ENCODE measurements at regions not wholly inside any gene's neighbourhood (a gene's known extent, or its start where the extent isn't known, plus 50 kb on each side); places are given as distances from the start of the nearest gene placed in this dataset.

DNA sequence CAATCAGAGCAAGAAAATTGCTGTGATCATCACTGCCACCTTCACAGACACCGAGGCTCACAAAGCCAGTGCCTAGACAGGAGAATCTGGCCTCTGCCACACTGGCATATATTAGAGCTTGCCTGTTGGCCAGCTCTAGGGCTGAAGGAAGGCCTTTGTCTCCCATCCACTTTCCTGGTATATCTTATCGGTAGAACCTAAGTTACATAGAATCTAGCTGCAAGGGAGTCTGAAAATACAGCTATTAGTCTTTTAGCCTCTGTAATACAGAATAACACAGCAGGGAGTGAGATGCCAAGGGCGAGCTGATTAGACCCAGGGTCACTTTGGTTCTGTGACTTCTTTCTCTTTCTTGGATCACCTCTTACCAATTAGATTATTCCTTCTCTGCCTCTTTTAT, 154.9 kb upstream of the KL start:
- no peak for DNase-seq (ENCODE audit: low read depth in 2 of 2)

DNA sequence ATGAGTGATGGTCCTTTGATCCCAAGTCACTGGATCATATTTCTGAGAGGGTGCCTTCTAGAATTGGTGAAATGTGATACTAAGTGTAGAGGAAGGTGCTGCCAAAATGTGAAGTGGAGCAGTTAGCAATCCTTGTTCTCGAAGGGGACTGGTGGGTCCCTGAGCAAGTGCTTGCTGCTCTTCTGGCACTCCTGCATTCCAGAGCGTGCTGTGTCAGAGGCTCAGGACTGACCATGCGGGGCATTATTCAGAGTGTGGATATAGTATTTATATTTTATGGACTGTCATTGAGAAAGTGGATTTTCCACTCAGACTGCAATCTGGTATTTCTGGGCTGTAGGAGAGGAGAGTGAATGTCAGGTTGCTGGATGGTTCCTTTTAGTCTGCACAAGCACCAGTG, 152.6 kb upstream of the KL start:
- no peak for DNase-seq (ENCODE audit: low read depth in 2 of 2)

- no peak for DNase-seq (ENCODE audit: low read depth in 2 of 2)
Measured at GRCh38 chr13:32866921-32867320, 149.3 kb upstream of the KL start.

DNA sequence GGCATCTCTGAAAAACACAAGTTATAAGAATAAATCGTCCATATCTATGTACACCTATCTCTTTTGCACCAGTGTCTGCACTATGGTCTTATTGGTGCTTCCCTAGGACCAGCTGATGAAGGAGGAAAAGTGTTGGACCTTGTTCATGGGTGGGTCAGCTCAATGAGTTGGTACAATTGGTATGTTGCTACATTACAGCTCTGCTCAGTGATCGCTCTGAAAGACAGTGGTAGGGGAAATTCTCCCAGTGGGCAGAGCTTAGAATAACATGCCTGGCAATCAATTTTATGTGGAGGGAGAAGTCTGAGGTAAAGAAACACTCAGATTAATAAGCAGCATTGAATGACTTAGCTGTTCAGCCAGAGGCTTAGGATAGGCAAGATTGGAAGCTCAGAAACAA, 138.7 kb upstream of the KL start:
- DNase-seq (ENCODE audit: low read depth in 2 of 2): no peak

DNA sequence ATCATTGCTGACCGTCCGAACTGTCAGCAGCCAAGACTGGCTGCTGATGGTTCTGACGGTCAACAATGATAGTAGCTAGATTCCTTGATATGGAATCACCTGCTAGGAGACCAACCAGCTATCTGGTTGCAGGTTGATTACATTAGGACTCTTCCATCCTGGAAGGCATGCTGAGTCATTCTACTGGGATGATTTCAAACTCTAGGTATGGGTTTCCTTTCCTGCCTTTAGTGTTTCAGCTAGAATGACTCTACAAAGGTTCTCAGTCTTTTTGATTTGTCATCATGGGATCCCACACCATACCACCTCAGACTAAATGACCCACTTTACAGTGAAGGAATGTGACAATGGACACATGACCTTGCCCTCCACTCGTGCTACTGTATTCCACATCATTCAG, 138.1 kb upstream of the KL start:
- DNase-seq (ENCODE audit: low read depth in 2 of 2): no peak

GRCh38 chr13:32880636-32881035, 135.6 kb upstream of the KL start:
- no peak for DNase-seq (ENCODE audit: low read depth in 2 of 2)

GRCh38 chr13:32881074-32881776, 135.0 kb upstream of the KL start:
- no peak for DNase-seq (ENCODE audit: low read depth in 2 of 2)

GRCh38 chr13:32881777-32882145, 134.5 kb upstream of the KL start:
- DNase-seq (ENCODE audit: low read depth in 2 of 2): no peak

DNA sequence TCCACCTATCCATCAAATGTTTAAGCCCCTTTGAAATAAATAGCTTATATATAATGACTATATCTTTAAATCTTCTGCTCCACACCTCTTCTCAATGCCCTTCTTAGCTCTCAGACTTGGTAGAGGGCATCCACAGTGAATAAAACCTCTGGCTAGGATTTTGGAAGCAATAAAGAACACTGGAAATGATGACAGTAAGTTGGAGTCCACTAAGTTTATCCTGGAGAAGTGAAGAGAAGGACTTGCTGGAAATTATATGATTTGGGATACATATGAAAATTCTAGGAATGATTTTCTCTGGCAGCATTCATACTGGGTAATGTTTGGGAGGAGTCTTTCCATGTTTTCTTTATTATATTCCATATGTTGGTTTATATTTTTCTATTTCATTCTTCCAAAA, 133.5 kb upstream of the KL start:
- DNase-seq (ENCODE audit: low read depth in 2 of 2): no peak

DNA sequence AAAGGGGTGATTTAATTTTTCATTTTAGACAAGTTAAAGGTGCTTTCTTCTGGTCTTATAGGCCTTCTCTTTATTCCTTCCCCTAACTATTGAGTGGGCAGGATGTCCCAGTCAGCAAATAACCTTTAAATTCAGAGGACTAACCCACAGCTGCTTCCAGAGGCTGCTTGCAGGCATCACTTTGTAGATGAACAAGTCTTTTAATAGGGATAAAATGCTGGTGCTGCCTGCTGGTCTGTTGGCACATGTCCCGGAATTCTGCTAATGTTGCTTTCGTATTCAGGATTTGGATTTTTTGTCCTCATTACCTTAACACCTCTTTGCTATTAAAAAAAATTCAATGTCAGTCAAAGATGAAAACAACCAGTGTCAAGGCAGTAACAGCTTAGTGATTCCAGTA, 132.7 kb upstream of the KL start:
- no peak for DNase-seq (ENCODE audit: low read depth in 2 of 2)

DNA sequence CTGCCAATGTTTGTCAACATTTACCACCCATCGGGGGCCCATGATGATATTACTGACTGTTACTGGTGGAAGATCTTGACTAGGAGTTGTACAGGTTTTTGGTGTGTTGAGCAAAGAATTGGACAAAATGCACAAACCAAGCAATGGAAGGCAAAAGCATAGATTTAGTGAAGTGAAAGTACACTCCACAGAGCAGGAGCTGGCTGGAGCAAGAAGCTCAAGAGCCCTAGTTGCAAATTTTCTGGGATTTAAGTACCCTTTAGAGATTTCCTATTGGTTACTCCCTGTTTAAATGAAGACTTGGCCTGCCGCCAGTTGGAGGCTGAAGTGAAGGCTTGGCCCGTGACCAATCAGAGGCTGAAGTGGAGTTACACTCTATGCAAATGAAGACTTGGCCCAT, 128.6 kb upstream of the KL start:
- DNase-seq (ENCODE audit: low read depth in 2 of 2): no peak

DNA sequence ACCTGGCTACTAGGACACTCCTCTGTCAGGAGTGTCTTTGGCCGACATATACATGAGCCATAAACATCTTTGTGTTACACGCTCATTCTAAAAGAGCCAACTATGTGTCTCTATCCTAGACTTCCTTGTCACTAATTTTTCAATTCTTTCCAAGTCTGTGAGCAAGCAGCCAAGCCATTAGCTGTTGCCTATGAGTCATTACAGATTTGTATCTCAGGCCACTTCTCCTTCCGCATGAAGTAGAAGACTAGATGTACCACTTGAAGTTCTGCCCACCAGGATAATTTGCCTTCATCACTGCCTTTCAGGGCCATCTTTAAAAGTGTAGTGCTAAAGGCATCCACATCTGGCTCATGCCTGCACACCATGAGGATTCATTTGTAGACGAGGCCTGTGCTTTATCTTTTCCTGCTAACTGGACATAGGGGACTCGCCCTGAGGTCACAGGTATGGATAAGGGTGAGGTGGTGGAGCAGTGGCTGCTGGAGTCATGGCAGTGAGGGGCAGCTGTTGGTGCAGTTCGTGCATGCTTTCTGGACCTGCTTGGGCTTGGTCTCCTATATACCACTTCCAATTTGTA, 126.1 kb upstream of the KL start:
- no peak for DNase-seq (ENCODE audit: low read depth in 2 of 2)

DNA sequence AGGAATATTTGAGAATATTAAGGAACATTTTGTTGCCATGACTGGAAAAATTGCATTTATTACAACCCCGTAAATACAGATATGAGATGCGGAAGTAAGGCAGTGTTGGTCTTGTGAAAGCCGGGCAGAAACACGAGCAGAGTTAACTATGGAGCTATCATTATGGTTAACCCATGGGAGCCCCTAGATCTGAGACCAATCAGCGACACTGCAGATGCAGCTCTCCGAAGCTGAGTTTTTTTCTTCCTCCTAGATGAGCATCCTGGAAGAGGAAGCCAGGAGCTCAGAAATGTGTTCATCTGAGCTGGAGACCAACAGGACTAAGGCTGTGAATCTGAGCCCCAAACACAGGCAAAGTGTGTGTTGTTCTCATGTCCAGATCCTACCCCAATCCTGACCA, 123.0 kb upstream of the KL start:
- no peak for DNase-seq (ENCODE audit: low read depth in 2 of 2)

DNA sequence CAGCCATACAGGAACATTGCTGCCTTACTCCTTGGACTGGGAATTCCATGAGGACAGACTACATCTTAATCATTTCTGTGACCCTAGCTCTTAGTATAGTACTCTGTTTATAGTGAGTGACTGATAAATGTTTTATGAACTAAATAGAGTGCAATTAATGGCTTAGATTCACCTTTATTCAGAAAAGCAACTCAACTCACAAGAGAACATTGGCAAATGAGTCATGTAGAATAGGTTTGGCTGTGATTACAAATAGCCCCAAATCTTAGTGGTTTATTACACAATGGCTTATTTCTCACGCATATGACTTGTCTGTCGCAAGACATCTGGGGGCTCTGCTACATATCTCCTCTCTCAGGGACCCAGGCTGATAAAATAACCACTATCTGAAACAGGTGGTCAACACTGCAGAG, 121.6 kb upstream of the KL start:
- DNase-seq (ENCODE audit: low read depth in 2 of 2): no peak

DNA sequence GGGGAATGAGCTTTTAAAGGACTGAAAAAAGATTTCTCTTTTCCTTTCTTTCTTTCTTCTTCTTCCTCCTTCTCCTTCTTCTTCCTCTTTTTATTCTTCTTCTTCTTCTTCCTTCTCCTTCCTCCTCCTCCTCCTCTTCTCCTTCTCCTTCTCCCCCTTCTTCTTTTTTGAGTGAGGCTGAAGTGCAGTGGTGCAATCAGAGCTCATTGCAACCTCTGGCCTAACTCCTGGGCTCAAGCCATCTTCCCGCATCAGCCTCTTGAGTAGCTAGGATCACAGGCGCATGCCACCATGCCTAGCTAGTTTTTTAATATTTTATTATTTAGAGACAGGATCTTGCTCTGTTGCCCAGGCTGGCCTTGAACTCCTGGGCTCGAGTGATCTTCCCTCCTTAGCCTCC, 120.9 kb upstream of the KL start:
- DNase-seq (ENCODE audit: low read depth in 2 of 2): no peak

DNA sequence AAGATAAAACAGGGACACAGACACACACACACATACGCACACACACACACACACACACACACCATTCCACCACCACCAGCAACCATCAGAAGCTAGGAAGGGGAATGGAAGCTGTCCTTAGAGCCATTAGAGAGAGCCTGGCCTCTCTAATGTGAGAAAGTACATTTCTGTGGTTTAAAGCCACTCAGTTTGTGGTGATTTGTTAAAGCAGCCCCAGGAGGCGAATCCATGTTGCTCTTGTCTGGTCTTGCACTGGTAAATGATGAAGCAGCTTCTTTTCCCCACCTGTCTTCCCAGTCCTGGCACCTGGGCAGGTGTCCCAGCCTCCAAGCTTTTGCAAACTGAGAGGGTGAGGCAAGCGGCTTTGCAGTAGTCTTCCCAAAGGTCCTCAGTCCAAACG, 118.9 kb upstream of the KL start:
- no peak for DNase-seq (ENCODE audit: low read depth in 2 of 2)

DNA sequence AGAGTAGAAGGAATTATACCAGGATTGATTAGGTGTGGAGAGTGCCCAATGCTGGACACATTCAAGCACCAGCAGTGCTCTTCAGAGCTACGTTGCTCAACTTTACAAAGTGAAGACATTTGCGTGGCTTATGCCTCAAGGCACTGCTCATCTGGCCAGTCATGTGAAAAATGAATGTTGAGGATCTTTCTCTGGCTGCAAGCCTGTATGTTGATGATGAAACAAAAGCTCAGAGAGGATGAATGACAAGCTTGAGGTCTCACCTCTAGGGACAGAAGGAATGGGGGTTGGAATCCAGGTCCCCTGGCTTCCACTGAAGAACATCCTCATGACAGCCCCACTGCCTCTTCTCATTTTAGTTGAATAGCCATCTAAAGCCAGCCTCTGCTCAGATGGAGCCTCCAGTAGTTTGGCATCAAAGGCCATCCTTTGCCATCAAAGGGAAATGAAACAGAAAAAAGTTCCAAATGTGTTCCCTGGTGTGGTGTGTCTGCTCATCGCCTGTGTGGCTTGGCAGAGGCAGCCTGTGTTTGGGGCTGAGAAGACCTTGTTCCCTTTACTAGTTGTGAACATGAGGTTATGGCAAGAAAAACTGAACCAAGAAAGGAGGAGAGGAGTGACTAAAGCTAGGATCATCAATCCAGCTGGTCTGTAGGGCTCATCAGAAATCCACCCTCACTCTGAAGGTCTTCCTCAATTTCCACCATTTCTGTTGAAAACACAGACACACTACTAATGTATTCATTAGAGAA, 114.0 kb upstream of the KL start:
- DNase-seq (ENCODE audit: low read depth in 2 of 2): no peak

DNA sequence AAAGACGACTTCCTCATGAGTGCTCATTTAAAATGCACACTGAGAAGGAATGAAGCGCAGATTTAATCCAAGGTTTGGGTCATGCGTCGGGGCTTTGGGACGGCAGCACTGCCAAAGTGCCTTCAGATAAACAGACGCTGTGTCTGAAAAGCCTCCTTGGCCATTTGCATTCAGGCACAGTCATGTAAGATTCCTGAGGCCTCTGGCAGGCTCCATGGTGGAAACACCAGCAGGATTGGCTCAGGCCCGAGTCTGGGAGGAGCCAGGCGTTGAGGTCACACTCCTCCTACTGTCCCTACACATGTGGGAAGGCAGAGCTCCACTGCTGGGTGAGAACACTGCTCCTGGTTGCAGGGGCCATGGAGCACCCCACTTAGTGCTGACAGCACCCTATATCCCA, 113.3 kb upstream of the KL start:
- DNase-seq (ENCODE audit: low read depth in 2 of 2): no peak

- DNase-seq (ENCODE audit: low read depth in 2 of 2): no peak
Measured at GRCh38 chr13:32903720-32904119, 112.5 kb upstream of the KL start.

- DNase-seq (ENCODE audit: low read depth in 2 of 2): no peak
Measured at GRCh38 chr13:32904266-32904665, 112.0 kb upstream of the KL start.

DNA sequence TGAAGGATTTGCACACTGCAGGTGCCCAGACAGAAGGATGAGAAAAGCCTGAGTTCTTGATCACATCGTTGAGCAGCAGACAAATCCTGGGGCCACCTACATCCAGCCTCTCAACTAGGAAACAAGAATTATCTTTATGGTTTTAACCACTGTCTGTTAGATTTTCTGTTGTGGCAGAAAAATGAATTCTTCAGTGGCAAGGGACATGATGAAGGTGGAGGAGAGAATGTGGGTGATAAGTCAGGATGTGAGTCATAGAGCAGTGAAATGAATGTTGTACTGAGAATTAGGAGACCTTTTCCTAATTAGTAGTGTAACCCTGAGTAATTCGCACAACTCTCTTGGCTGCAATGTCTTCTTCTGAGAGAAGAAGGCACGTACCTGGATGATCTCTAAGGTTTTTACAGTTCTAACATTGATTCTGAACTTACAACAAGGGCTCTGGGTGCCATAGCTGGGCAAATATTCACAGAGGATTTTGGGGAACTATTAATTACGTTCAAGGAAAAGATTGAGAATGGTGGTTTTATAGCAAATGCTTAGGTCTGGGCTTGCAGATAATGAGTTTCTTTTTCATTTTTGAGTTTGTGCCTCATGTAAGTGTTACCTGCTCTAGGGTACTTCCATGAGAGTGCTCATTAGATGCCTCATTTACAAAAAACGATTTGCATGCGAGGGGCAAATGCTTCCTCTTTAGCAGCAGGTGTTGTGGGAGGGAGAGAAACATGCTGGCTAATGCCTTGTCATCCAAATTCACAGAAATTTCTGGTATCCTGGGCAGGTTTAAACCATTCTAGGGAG, 111.0 kb upstream of the KL start:
- DNase-seq (ENCODE audit: low read depth in 2 of 2): peak in 1 of 2 donors; percentile 14

DNA sequence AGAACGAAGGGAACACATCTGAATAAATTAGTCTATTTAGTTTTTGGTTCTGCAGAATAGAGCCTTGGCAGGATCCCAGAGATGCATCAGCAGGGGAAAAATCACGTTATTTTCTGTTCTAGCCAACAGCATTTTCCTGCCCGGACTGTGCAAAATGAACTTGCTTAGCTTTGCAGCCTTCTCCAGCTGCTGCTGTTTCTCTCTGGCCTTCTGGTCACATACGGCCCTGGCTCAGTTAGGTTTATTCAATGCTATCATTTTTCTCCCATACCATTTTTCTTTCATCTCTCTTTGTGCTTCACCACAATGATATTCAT, 110.4 kb upstream of the KL start:
- DNase-seq (ENCODE audit: low read depth in 2 of 2): no peak

DNA sequence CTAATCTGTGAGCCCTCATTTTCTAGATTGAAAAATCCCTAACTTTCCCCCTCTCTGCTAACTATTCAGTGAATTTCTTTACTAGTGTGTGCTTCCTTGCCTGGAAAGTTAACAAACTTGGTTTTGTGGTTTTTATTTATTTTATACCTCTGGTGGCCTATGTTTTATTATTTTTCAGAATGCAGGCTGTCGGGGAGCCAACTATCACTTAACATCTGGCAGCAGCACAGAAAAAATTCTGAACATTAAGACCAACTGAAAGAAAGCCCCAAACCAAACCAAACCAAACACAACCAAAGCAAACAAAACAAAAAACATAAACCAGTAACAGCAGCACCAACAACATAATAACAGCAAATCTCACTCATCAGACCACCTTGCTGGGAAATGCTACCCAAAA, 109.0 kb upstream of the KL start:
- no peak for DNase-seq (ENCODE audit: low read depth in 2 of 2)
